Endothelial cell of umbilical vein (primary cell): ENCODE measurements at regions not wholly inside any gene's neighbourhood (a gene's known extent, or its start where the extent isn't known, plus 50 kb on each side); places are given as distances from the start of the nearest gene placed in this dataset.

Experiments
- BruUV-seq: library from RNA; stranded (reverse); fragments of 400-500 nt; replicated peaks from 2 replicates; lab custom pipeline; 2021; lab: Mats Ljungman, UMichigan
- CTCF ChIA-PET: fragments of 300-600, 350-600 bp; sonication (Branson Sonifier 250); formaldehyde crosslinking; loops from one replicate; lab custom pipeline; 2021; ENCODE audit warnings: antibody characterized with exemption, inconsistent platforms; lab: Charles Lee
- POLR2A ChIA-PET: fragments of 300-600, 350-600 bp; sonication (Branson Sonifier 250); formaldehyde crosslinking; loops from one replicate; lab custom pipeline; 2021; ENCODE audit warnings: antibody characterized with exemption, inconsistent platforms; lab: Charles Lee
- DNase-seq: peaks from one replicate; pipeline ENCODE4 v3.0.0-alpha.2; 2011; ENCODE audit warnings: low read depth, low spot score
- FAIRE-seq: peaks from 2 replicates; lab custom pipeline; 2011; peaks lifted over from hg19 to GRCh38; lab: Jason Lieb, UNC
- H2AFZ ChIP-seq: 2 replicates; pipeline ENCODE4 v1.6.0; 2012; ENCODE audit warnings: low read depth, low read length, control low read depth, inconsistent platforms
- H3K27ac ChIP-seq: 2 replicates; pipeline ENCODE4 v1.5.1; 2011; ENCODE audit warnings: low read depth, mild to moderate bottlenecking, control low read depth, low read length, moderate library complexity; ENCODE audit not compliant: insufficient read depth
- H3K27me3 ChIP-seq, 2 experiments: 2 replicates each; pipeline versions ENCODE4 v1.6.0 to v1.6.1; 2011; ENCODE audit warnings: low read length in 2 of 2, mixed read lengths in 1 of 2; ENCODE audit not compliant: control insufficient read depth in 2 of 2, insufficient read depth in 2 of 2
- H3K36me3 ChIP-seq, 2 experiments: 2 replicates in 1 of 2; 3 replicates in 1 of 2; pipeline ENCODE4 v1.5.1; 2011; ENCODE audit warnings: low read length in 2 of 2, mild to moderate bottlenecking in 1 of 2, moderate library complexity in 1 of 2; ENCODE audit not compliant: control insufficient read depth in 2 of 2, insufficient read depth in 2 of 2; ENCODE audit errors: extremely low read depth in 1 of 2
- H3K4me1 ChIP-seq: 3 replicates; pipeline ENCODE4 v1.5.1; 2011; ENCODE audit warnings: mild to moderate bottlenecking, low read length; ENCODE audit not compliant: control insufficient read depth, insufficient read depth; ENCODE audit errors: extremely low read depth
- H3K4me2 ChIP-seq: 2 replicates; pipeline ENCODE4 v1.6.1; 2011; ENCODE audit warnings: low read length, control low read depth, mixed read lengths; ENCODE audit not compliant: insufficient read depth
- H3K4me3 ChIP-seq, 3 experiments: fragments of 200-600 bp in 1 of 3; sonication (generic), shearing (Covaris generic) in 1 of 3; replicated peaks in 1 of 3; 2 replicates each; pipeline ENCODE4 v1.5.1; 2011 to 2016; ENCODE audit warnings: control low read depth in 3 of 3, low read length in 3 of 3, mild to moderate bottlenecking in 2 of 3, inconsistent platforms in 1 of 3, low read depth in 1 of 3, moderate library complexity in 1 of 3; ENCODE audit not compliant: insufficient read depth in 1 of 3
- H3K79me2 ChIP-seq: 2 replicates; pipeline ENCODE4 v1.6.0; 2012; ENCODE audit warnings: low read length, inconsistent platforms; ENCODE audit not compliant: control insufficient read depth, insufficient read depth
- H3K9ac ChIP-seq: replicated peaks from 2 replicates; pipeline ENCODE3; 2011; ENCODE audit warnings: low read length, control low read depth; ENCODE audit not compliant: insufficient read depth; ENCODE audit errors: extremely low read depth
- H3K9me1 ChIP-seq: replicated peaks from 3 replicates; pipeline ENCODE4 v1.6.0; 2011; ENCODE audit warnings: mild to moderate bottlenecking, low read length; ENCODE audit not compliant: control insufficient read depth, insufficient read depth; ENCODE audit errors: extremely low read depth
- H3K9me3 ChIP-seq: replicated peaks from 2 replicates; pipeline ENCODE4 v1.5.1; 2012; ENCODE audit warnings: low read length, inconsistent platforms; ENCODE audit not compliant: control insufficient read depth, insufficient read depth
- H4K20me1 ChIP-seq: replicated peaks from 2 replicates; pipeline ENCODE3; 2011; ENCODE audit warnings: mild to moderate bottlenecking, low read length; ENCODE audit not compliant: control insufficient read depth, insufficient read depth; ENCODE audit errors: extremely low read depth
- CTCF ChIP-seq, 2 donors: IDR thresholded peaks; 1 replicate in 1 of 2; 2 replicates in 1 of 2; pipeline ENCODE4 v1.5.1; 2011; ENCODE audit warnings: low read length in 2 of 2, mild to moderate bottlenecking in 2 of 2, moderate library complexity in 2 of 2, control low read depth in 1 of 2, inconsistent platforms in 1 of 2, low read depth in 1 of 2; ENCODE audit not compliant: insufficient read depth in 1 of 2; ENCODE audit errors: extremely low read depth in 1 of 2
- EZH2 ChIP-seq: IDR thresholded peaks from 2 replicates; pipeline ENCODE4 v1.6.1; 2012; ENCODE audit warnings: borderline replicate concordance, low read depth, mild to moderate bottlenecking, moderate library complexity, low read length, inconsistent platforms; ENCODE audit not compliant: severe bottlenecking
- FOS ChIP-seq: IDR thresholded peaks from 2 replicates; pipeline ENCODE4 v1.6.1; 2011; ENCODE audit warnings: mild to moderate bottlenecking, low read length, moderate library complexity, borderline replicate concordance; ENCODE audit not compliant: insufficient read depth
- GATA2 ChIP-seq: IDR thresholded peaks from 2 replicates; pipeline ENCODE4 v1.7.0; 2011; ENCODE audit warnings: low read depth, mild to moderate bottlenecking, moderate library complexity, mixed read lengths, low read length; ENCODE audit not compliant: insufficient read length, insufficient read depth
- JUN ChIP-seq: IDR thresholded peaks from 2 replicates; pipeline ENCODE4 v1.6.1; 2011; ENCODE audit warnings: borderline replicate concordance, low read depth; ENCODE audit not compliant: insufficient read length, insufficient read depth
- MAX ChIP-seq: IDR thresholded peaks from 2 replicates; pipeline ENCODE4 v1.6.1; 2011; ENCODE audit not compliant: insufficient read depth, insufficient read length
- MYC ChIP-seq: IDR thresholded peaks from one replicate; pipeline ENCODE4 v1.6.1; 2011; ENCODE audit warnings: mild to moderate bottlenecking, low read depth, low read length
- POLR2A ChIP-seq: IDR thresholded peaks from 2 replicates; pipeline ENCODE4 v1.6.1; 2012; ENCODE audit warnings: low read depth, mild to moderate bottlenecking, control low read depth, low read length
- POLR2AphosphoS5 ChIP-seq: IDR thresholded peaks from 2 replicates; pipeline ENCODE4 v1.6.1; 2012; ENCODE audit warnings: low read depth, mild to moderate bottlenecking, control low read depth, low read length, moderate library complexity; ENCODE audit not compliant: insufficient read depth
- dilution Hi-C: fragments of 300-500 bp; cut with MboI; formaldehyde crosslinking; loops from one replicate; pipeline ENCODE4 v1.15.0; 2019; ENCODE audit warnings: low sequenced_read_pairs; ENCODE audit not compliant: extremely low pct_ligation_motif_present
- intact Hi-C: fragments of 100-400 bp; cut with micrococcal nuclease; formaldehyde crosslinking; loops from one replicate; pipeline ENCODE4 v1.10.0; 2022

GRCh38 chr18:56493531-56493930 is 144.9 kb downstream of the TXNL1 start:
- dilution Hi-C loops, result no loop called here
- no peaks in the 10 kb centered on the region for H3K4me1 ChIP-seq
- no peak overlapping the region for H3K27ac ChIP-seq
- H2AFZ ChIP-seq, result no peak overlapping the region
- ChIA-PET CTCF (no interaction called here), POLR2A (no interaction called here)
- DNase-seq (no peak), FAIRE-seq (no peak)
- no peak overlapping the region for H3K9ac ChIP-seq
- no TSS peak for BruUV-seq
- H3K4me2 ChIP-seq, result no peak overlapping the region
- no peaks in the 10 kb centered on the region for H3K9me1 ChIP-seq
- no peaks in the 10 kb centered on the region for H3K9me3 ChIP-seq
- no peaks in the 10 kb centered on the region for H4K20me1 ChIP-seq
- no peak overlapping the region for H3K4me3 ChIP-seq
- no peak for TF ChIP-seq CTCF (IDR thresholded peaks at IDR 0.05; ENCODE audit: extremely low read depth in 1 of 2, insufficient read depth in 1 of 2, low read depth in 1 of 2, low read length in 2 of 2)
- no peak for TF ChIP-seq GATA2
- no peaks in the 10 kb centered on the region for H3K79me2 ChIP-seq
- no peaks in the 10 kb centered on the region for H3K36me3 ChIP-seq
- H3K27me3 ChIP-seq, result peaks cover 5 to 13% of the 10 kb centered on the region in 2 experiments
- intact Hi-C loops, result no loop called here

GRCh38 chr18:56492136-56492535 is 146.3 kb downstream of the TXNL1 start:
- intact Hi-C loops (no loop called here), dilution Hi-C loops (no loop called here)
- Histone ChIP-seq H2AFZ (no peak overlapping the region), H3K9me3 (no peaks in the 10 kb centered on the region), H3K27ac (no peak overlapping the region), H3K9ac (no peak overlapping the region), H3K4me2 (no peak overlapping the region), H4K20me1 (no peaks in the 10 kb centered on the region), H3K4me3 (no peak overlapping the region), H3K4me1 (no peaks in the 10 kb centered on the region), H3K79me2 (no peaks in the 10 kb centered on the region), H3K27me3 (peaks cover 5 to 15% of the 10 kb centered on the region in 2 experiments), H3K9me1 (no peaks in the 10 kb centered on the region), H3K36me3 (no peaks in the 10 kb centered on the region)
- DNase-seq (no peak), FAIRE-seq (no peak)
- TF ChIP-seq JUN (no peak), POLR2A (no peak), EZH2 (no peak), CTCF (IDR thresholded peaks at IDR 0.05; ENCODE audit: extremely low read depth in 1 of 2, insufficient read depth in 1 of 2, low read depth in 1 of 2, low read length in 2 of 2) (no peak), MAX (no peak), MYC (no peak), POLR2AphosphoS5 (no peak), FOS (no peak), GATA2 (no peak)
- ChIA-PET CTCF (no interaction called here), POLR2A (no interaction called here)
- no TSS peak for BruUV-seq
